HG03025 (cell line): ENCODE measurements at regions not wholly inside any gene's neighbourhood (a gene's known extent, or its start where the extent isn't known, plus 50 kb on each side); places are given as distances from the start of the nearest gene placed in this dataset.
"Not testable (repeated sequence)": the region's sequence is repeated elsewhere in the genome, so short reads cannot be mapped to it uniquely, and the experiment has no call there.

Experiments used
- ATAC-seq: cut with Tn5 transposase; IDR thresholded peaks from one replicate; pipeline ENCODE4 v1.9.1; 2021; ENCODE audit warnings: mild to moderate bottlenecking, moderate library complexity; ENCODE audit not compliant: unreplicated experiment, low FRiP score

GRCh38 chr3:81898336-81898735, 136.9 kb upstream of the GBE1 start:
- no peak for ATAC-seq

DNA sequence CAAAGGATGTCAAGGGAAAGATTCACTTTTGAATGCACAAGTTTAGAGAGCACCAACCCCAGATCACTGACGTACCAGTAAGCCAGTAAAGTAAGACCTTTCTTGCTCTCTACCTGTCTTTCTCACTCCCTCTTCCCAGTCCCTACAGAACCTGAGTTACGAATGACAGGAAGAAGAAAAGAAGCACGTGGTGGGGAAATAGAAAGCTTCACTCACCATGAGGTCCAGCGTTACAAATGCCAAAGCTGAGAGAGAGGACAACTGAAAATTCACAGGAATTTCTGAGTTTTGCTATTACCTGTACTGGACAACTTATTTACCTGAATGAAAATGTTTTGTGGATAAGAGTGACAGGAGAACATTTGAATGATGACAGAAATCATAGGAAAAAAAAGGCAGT, 133.2 kb upstream of the GBE1 start:
- no peak for ATAC-seq

DNA sequence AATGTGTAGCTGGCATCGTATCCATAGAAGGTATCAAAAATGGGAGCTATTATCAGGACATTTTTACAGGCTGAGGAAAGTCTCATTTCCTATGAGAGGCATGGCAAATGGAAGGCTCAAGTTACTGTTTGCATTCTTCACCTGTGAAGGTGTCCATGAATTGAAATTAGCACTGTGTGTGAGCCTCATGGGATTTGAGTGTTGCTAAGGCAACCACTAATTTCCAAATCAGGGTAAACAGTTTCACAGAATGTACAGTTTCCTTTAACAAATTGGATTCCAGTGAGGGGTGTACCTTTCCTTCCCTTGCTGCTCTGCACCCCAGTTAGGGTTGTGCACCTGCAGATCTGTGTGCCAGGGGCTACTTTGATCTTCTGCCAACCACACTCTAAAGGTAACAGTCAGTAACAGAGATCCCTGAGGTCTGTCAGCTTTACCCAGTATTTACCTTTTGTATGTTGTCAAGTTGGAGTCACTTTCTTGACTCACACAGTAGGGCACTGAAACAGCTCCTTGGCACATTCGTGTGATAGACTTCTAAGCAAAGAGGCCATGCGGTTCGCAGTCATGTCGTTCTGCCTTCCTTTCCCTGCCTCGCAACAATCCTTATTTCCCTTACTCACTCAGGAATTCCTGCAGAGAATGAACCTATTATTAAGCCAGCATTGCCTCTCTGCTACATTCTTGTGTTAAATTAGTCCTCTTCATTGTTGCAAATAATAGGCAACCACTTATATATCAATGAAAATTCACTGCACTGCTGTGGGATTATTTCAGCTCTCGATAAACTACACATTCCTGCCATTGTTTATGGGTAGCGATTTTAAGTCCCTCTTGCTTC, 129.8 kb upstream of the GBE1 start:
- ATAC-seq = no peak

DNA sequence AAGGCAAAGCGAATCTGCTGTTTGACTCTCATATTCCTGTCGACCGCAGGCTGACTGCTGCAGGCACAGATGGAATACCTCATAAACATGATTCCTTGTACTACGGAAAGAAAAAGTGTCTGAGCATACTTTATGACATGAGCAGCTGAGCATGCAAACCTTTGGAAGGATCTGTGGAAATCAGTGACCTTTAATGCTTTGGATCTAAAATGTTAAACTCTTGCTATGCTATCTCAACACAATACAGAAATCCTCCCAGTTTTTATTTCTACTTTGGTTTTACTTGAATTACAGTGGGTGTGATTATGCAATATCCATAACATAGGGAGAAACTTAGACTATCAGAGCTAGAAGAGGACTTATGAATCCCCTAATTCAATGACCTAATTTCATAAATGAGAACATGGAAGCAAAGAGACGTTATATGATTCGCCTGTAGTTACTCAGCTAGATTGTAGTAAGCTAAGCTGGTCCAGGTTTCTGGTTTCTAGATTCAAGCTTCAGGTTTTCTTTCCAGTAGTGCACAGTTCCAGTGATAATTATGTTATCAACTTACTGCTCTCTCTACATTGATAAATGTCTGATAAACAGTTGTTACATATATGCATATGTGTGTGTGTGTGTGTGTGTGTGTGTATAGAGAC, 127.6 kb upstream of the GBE1 start:
- ATAC-seq = no peak

DNA sequence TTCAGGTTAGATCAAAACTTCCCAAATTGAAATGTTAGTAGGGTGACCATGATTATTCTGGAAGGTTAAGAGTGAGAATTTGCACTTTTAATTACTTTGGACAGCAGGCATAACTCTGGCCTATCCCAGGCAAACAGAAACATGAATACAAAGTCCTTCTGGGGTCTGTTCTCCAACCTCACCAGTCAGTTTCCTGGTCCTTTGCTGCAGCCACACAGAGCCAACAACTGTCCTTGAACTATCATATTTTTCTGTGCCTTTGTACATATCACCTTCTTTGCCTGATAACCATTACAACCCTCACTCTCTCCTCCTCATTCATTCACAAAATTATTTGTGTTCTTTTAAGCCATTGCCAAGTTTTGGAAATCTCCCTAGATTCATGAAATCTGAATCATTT, 126.0 kb upstream of the GBE1 start:
- ATAC-seq = no peak

- ATAC-seq = no peak
Measured at GRCh38 chr3:81886081-81886480, 124.6 kb upstream of the GBE1 start.

- ATAC-seq = no peak
Measured at GRCh38 chr3:81884791-81885190, 123.3 kb upstream of the GBE1 start.

- ATAC-seq = no peak
Measured at GRCh38 chr3:81876826-81877225, 115.4 kb upstream of the GBE1 start.

GRCh38 chr3:81874738-81875137, 113.3 kb upstream of the GBE1 start:
- ATAC-seq = no peak

DNA sequence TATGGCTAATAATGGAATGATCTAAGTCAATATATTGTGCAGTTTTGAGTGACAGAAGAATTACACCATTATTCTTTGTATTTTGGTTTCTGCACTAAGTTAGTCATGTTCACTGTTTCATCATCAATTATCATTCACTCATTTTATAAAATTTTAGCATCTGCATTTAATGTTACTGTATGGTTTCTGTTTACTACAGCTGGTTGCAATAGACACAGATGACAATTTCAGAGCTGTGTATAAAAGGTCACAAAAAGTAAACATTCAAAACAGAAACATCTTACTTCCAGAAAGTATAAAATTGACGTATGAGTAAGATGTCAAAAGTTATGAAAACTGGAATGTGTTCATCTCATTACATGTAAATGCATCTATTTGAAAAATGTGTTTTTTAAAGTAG, 111.1 kb upstream of the GBE1 start:
- ATAC-seq = no peak

- no peak for ATAC-seq
Measured at GRCh38 chr3:81871358-81872155, 110.1 kb upstream of the GBE1 start.

DNA sequence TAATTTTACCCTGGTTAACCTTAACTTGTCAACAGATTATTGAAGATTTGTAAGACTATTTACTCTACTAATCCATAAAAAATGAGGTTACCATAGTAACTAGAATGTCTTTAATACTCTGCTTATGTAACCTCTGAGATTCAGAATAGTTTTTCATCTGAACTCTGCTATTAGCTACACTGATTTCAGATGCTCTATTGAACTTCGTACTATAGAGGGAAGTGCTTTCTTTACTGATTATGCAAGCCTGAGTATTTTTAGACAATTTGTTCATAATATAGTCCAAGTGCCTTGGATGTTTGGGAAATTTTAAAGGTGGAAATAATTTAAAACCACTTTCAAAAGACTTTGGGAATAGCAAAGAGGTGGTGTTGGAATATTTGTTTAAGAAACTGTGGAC, 107.9 kb upstream of the GBE1 start:
- no peak for ATAC-seq

- no peak for ATAC-seq
Measured at GRCh38 chr3:81868597-81868996, 107.2 kb upstream of the GBE1 start.

- no peak for ATAC-seq
Measured at GRCh38 chr3:81867875-81868274, 106.4 kb upstream of the GBE1 start.

DNA sequence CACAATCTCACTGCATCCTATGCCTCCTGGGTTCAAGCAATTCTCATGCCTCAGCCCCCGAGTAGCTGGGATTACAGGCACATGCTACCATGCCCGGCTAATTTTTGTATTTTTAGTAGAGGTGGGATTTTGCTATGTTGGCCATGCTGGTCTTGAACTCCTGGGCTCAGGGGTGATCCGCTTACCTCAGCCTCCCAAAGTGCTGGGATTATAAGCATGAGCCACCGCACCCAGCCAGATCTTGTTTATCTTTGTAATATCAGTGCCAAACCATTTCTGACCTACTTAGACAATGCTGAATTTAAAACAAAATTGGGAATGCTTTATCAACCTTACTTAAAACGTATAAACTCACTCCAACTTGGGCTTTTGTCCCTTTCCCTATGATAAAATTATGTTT, 103.7 kb upstream of the GBE1 start:
- ATAC-seq = not testable (repeated sequence)

GRCh38 chr3:81864272-81864671, 102.8 kb upstream of the GBE1 start:
- ATAC-seq = no peak

GRCh38 chr3:81863756-81864155, 102.3 kb upstream of the GBE1 start:
- no peak for ATAC-seq

GRCh38 chr3:81861593-81861992, 100.1 kb upstream of the GBE1 start:
- no peak for ATAC-seq

- no peak for ATAC-seq
Measured at GRCh38 chr3:81859524-81859923, 98.1 kb upstream of the GBE1 start.

DNA sequence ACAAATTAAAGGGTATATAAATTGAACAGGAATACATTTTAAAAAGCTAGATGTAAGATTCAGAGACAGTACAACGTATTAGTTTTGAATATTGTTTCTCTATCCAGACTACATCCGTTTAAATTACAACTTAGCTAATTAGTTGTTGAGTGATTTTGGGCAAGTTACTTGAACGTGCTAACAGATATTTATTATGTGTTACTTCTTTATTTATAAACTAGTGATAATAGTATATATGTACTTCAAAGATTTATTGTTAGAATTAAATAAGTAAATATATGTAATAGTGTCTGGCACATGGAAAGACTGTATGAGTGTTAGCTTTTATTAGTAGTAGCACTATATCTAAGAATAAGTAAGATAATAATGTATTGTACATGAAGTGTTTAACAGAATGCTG, 92.0 kb upstream of the GBE1 start:
- ATAC-seq = no peak

DNA sequence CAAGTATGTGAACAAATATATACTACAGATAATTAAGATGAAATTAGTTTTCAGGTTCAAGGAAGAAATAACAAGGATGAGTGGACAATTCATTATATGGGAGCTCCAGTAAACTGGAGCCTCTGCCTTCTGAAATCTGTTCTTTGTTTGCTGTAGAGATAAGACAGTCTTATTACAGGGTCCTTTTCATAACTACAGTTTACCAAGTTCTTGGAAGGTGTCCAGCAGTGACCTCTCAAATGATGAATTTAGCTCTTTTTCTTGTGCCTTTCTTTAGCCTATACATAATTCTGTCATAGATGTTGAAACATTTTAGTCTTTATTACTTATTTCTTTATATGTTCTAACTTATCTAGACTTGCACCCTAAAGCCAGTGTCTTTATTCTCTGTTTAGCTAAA, 89.7 kb upstream of the GBE1 start:
- ATAC-seq = no peak
